ENCODE measurements at regions not wholly inside any gene's neighbourhood (a gene's known extent, or its start where the extent isn't known, plus 50 kb on each side); places are given as distances from the start of the nearest gene placed in this dataset.

- ATAC-seq (ENCODE audit: insufficient read depth, low FRiP score): peak; percentile 69
- TF ChIP-seq CTCF (IDR thresholded peaks at IDR 0.05; ENCODE audit: control extremely low read depth, extremely low read depth): peak; percentile 74
Measured at GRCh38 chr15:38683382-38684242, 119.0 kb upstream of the RASGRP1 start.

DNA sequence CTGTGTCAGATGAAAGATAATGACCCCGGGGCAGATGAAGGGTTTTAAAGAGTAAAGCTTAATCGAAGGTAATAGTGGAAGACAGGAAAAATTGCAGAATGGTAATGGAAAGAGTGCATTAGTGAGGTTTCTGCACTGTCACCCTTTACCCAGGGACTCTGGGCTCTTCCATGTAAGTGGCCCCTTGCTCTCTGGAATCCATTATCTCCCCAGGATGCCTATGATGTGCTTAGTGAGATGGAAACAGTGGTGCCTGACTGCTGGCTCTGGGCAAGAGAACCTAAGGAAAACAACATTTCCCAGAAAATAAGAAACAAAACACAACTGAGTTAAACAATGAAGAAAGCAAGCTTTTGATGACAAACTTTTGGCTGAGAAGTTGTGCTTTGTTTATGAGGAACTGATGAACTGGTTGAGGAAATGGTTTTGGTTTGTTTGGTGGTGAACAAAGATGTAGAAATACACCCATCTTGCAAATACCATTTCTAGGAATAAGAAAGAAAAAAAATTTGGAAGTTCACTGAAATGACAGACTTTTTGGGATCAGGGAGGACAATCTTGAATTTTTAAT lies 119.9 kb upstream of the RASGRP1 start:
- Histone ChIP-seq H3K27ac (ENCODE audit: low read depth in 1 of 2, low read length in 1 of 2) (peak overlapping the region in 1 of 2 donors; percentile 32), H3K9ac (ENCODE audit: insufficient read depth in 1 of 2, low read length in 2 of 2) (no peak overlapping the region), H3K36me3 (ENCODE audit: control insufficient read depth in 4 of 4, insufficient read depth in 4 of 4, low read length in 4 of 4) (no peaks in the 10 kb centered on the region), H3K9me3 (ENCODE audit: control insufficient read depth in 4 of 4, insufficient read depth in 3 of 4, low read length in 3 of 4) (no peaks in the 10 kb centered on the region), H3K27me3 (ENCODE audit: control insufficient read depth in 3 of 3, insufficient read depth in 3 of 3, low read length in 2 of 3) (no peaks in the 10 kb centered on the region), H3K4me3 (no peak overlapping the region), H3K4me1 (ENCODE audit: control insufficient read depth in 5 of 5, insufficient read depth in 5 of 5, low read length in 5 of 5) (no peaks in the 10 kb centered on the region)
- TF ChIP-seq CTCF (IDR thresholded peaks at IDR 0.05; ENCODE audit: control extremely low read depth, extremely low read depth): no peak
- ATAC-seq (ENCODE audit: insufficient read depth, low FRiP score) (no peak), DNase-seq (no peak)
- 52 to 65% methylated on average over 2 of the region's 2 CpGs for WGBS, 2 donors

More at GRCh38 chr15:38683382-38684242, 119.0 kb upstream of the RASGRP1 start:
- H3K4me1 ChIP-seq (ENCODE audit: control insufficient read depth in 5 of 5, insufficient read depth in 5 of 5, low read length in 5 of 5): no peaks in the 10 kb centered on the region
- peak; percentile 46 to 64 (median 51) for DNase-seq
- H3K4me3 ChIP-seq: no peak overlapping the region
- no peaks in the 10 kb centered on the region for H3K9me3 ChIP-seq (ENCODE audit: control insufficient read depth in 4 of 4, insufficient read depth in 3 of 4, low read length in 3 of 4)
- H3K27me3 ChIP-seq (ENCODE audit: control insufficient read depth in 3 of 3, insufficient read depth in 3 of 3, low read length in 2 of 3): no peaks in the 10 kb centered on the region
- H3K27ac ChIP-seq (ENCODE audit: low read depth in 1 of 2, low read length in 1 of 2): no peak overlapping the region
- H3K36me3 ChIP-seq (ENCODE audit: control insufficient read depth in 4 of 4, insufficient read depth in 4 of 4, low read length in 4 of 4): no peaks in the 10 kb centered on the region
- no peak overlapping the region for H3K9ac ChIP-seq (ENCODE audit: insufficient read depth in 1 of 2, low read length in 2 of 2)
- 77 to 84% methylated on average over 2 of the region's 2 CpGs for WGBS, 2 donors

DNA sequence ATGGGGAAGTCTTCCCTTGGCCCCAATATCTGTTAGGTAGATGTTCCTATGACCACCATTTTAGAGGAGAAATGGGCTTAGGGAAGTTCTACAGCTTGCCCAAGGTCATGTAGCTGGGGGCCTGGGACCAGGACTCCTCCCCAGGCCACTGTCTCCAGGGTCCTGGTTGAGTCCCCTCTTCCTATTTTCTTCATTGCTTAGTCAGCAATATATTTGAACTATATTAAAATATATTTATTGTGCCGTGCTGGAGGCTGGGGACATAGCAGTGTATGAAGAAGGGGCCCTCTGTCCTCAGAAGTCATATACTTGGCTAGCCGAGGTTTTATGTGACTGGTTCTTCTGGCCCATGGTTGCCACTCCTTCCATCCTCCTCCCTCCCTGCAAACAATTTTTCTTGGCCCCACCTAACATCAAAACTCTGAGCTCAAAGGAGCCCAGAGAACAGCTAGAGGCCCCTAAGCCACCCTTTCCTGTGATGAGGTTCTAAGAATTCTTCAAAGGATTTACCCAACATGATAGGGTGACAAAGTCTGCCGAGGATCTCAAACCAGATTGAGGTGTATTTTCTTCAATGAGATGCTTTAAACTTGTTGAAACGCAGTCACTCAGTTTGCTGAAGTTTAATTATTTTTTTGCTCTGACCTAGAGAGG lies 121.2 kb upstream of the RASGRP1 start:
- no peaks in the 10 kb centered on the region for H3K4me1 ChIP-seq (ENCODE audit: control insufficient read depth in 5 of 5, insufficient read depth in 5 of 5, low read length in 5 of 5)
- no peaks in the 10 kb centered on the region for H3K9me3 ChIP-seq (ENCODE audit: control insufficient read depth in 4 of 4, insufficient read depth in 3 of 4, low read length in 3 of 4)
- ATAC-seq (ENCODE audit: insufficient read depth, low FRiP score) (no peak), DNase-seq (no peak)
- 79 to 97% methylated on average over 4 of the region's 4 CpGs for WGBS, 2 donors
- no peak for TF ChIP-seq CTCF (IDR thresholded peaks at IDR 0.05; ENCODE audit: control extremely low read depth, extremely low read depth)
- H3K4me3 ChIP-seq: no peak overlapping the region
- no peaks in the 10 kb centered on the region for H3K36me3 ChIP-seq (ENCODE audit: control insufficient read depth in 4 of 4, insufficient read depth in 4 of 4, low read length in 4 of 4)
- no peak overlapping the region for H3K9ac ChIP-seq (ENCODE audit: insufficient read depth in 1 of 2, low read length in 2 of 2)
- no peak overlapping the region for H3K27ac ChIP-seq (ENCODE audit: low read depth in 1 of 2, low read length in 1 of 2)
- H3K27me3 ChIP-seq (ENCODE audit: control insufficient read depth in 3 of 3, insufficient read depth in 3 of 3, low read length in 2 of 3): no peaks in the 10 kb centered on the region
